AG10803 (cell line): ENCODE measurements at regions not wholly inside any gene's neighbourhood (a gene's known extent, or its start where the extent isn't known, plus 50 kb on each side); places are given as distances from the start of the nearest gene placed in this dataset.

Experiments
- DNase-seq: peaks from one replicate; pipeline ENCODE4 v3.0.0; 2010; ENCODE audit warnings: low read depth
- H3K4me3 ChIP-seq: 2 replicates; pipeline ENCODE4 v1.5.1; 2011; ENCODE audit warnings: mild to moderate bottlenecking, low read length, control low read depth
- CTCF ChIP-seq: conservative IDR thresholded peaks from 2 replicates; pipeline ENCODE4 v1.5.1; 2011; ENCODE audit warnings: mild to moderate bottlenecking, low read length, control low read depth, inconsistent platforms

- TF ChIP-seq CTCF, result no peak
- H3K4me3 ChIP-seq, result no peak overlapping the region
- no peak for DNase-seq
Observed at GRCh38 chr6:14929291-14929690, 316.6 kb upstream of the JARID2 start.

- DNase-seq, result no peak
- no peak overlapping the region for H3K4me3 ChIP-seq
- no peak for TF ChIP-seq CTCF
Observed at GRCh38 chr6:14930366-14930989, 315.4 kb upstream of the JARID2 start.

DNA sequence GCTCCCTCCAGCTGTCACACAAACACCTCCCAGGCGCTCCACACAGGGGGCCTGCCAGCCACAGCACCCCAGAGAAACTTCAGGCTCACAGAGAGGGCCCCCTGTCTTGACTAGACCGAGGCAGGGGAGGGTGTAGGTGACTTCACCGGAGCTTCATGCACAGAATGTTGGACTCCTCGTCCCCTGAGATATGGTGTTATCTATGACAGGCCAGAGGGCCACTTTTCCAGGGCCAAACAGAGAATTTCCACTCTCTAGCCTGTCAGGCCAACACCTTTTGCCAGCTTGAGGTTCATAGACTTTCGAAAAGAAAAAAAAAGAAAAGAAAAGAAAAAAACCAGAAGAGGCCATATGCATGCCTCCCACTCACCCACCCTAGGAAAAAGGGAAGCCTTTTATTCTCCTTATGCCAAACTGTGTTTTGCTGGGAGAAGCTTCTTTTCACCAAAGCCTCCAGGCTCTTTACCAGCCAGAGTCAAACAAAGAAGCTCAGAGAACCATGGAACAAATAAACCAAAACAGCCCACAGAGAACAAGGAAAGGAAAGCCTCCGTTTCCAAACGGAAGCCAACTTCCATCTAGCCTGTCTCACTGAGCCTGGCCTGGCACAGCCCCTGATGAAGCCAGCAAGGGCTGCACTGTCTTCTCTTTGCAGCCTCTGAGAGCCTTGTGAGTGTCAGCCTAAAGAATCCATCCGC, 313.2 kb upstream of the JARID2 start:
- TF ChIP-seq CTCF, result no peak
- no peak for DNase-seq

DNA sequence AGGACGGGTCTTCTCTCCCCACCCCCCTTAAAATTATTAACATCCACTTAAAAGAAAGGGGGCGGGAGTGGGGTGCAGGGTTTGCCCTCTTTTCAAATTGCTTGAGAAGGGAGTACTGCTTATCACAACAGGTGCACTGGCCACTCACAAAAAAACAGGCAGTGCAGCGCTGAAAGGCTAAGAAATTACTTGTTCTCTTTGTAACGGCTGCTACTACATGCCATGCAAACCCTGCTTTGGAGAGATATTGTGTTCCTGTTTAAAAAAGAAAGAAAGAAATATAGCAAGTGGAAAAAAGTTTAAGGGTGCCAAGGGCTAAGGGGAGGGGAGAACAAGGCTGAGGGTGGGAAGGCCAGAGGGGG, 312.7 kb upstream of the JARID2 start:
- DNase-seq, result no peak
- TF ChIP-seq CTCF, result no peak

More for the DNA sequence above, 313.2 kb upstream of the JARID2 start:
- H3K4me3 ChIP-seq, result no peak overlapping the region

GRCh38 chr6:14934013-14934412, 311.9 kb upstream of the JARID2 start:
- no peak for TF ChIP-seq CTCF

More for the DNA sequence above, 312.7 kb upstream of the JARID2 start:
- H3K4me3 ChIP-seq, result no peak overlapping the region

GRCh38 chr6:14934844-14935243, 311.0 kb upstream of the JARID2 start:
- TF ChIP-seq CTCF, result no peak
- H3K4me3 ChIP-seq, result no peak overlapping the region
- DNase-seq, result no peak

More at GRCh38 chr6:14934013-14934412, 311.9 kb upstream of the JARID2 start:
- DNase-seq, result no peak
- H3K4me3 ChIP-seq, result no peak overlapping the region

DNA sequence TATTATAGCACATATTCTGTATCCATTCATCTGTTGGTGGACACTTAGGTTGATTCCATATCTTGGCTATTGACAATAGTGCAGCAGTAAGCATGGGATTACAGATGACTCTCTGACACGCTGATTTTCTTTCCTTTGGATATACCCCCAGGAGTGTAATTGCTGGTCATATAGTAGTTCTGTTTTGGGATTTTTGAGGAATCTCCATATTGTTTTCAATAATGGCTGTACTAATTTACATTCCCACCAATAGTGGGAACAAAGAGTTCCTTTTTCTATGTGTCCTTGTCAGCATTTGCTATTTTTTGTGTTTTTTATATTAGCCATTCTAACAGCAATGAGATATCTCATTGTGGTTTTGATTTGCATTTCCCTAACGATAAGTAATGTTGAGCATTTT, 309.0 kb upstream of the JARID2 start:
- DNase-seq, result no peak
- H3K4me3 ChIP-seq, result no peak overlapping the region
- no peak for TF ChIP-seq CTCF
